Liver (tissue), 8 donors: ENCODE measurements at regions not wholly inside any gene's neighbourhood (a gene's known extent, or its start where the extent isn't known, plus 50 kb on each side); places are given as distances from the start of the nearest gene placed in this dataset.

ENCODE experiments used
- DNase-seq: peaks from one replicate; pipeline ENCODE4 v3.0.0-alpha.2; 2017; ENCODE audit warnings: low spot score
- H3K27ac ChIP-seq, 2 donors: one replicate each; pipeline ENCODE4 v1.7.0; 2013; ENCODE audit warnings: inconsistent platforms in 2 of 2, low read length in 2 of 2, control low read depth in 1 of 2, low read depth in 1 of 2, mild to moderate bottlenecking in 1 of 2
- H3K27me3 ChIP-seq, 4 donors: one replicate each; pipeline versions ENCODE4 v1.6.1 to v1.7.0; 2013; ENCODE audit warnings: low read length in 3 of 4, inconsistent platforms in 1 of 4, mild to moderate bottlenecking in 1 of 4, moderate library complexity in 1 of 4; ENCODE audit not compliant: control insufficient read depth in 4 of 4, insufficient read depth in 4 of 4
- H3K36me3 ChIP-seq, 4 donors: one replicate each; pipeline versions ENCODE4 v1.6.1 to v1.7.0; 2013; ENCODE audit warnings: low read length in 3 of 4, mild to moderate bottlenecking in 3 of 4, low read depth in 1 of 4, moderate library complexity in 1 of 4; ENCODE audit not compliant: control insufficient read depth in 4 of 4, insufficient read depth in 3 of 4
- H3K4me1 ChIP-seq, 4 donors: one replicate each; pipeline versions ENCODE4 v1.6.1 to v1.7.0; 2013; ENCODE audit warnings: low read length in 3 of 4, mild to moderate bottlenecking in 3 of 4, moderate library complexity in 1 of 4; ENCODE audit not compliant: control insufficient read depth in 4 of 4, insufficient read depth in 4 of 4
- H3K4me3 ChIP-seq, 3 donors: one replicate each; pipeline versions ENCODE4 v1.6.1 to v1.7.0; 2013; ENCODE audit warnings: low read length in 3 of 3, control low read depth in 1 of 3, low read depth in 1 of 3, mild to moderate bottlenecking in 1 of 3
- H3K9ac ChIP-seq, 2 donors: one replicate each; pipeline ENCODE4 v1.7.0; 2013; ENCODE audit warnings: low read length in 2 of 2, mild to moderate bottlenecking in 2 of 2, moderate library complexity in 2 of 2, control low read depth in 1 of 2, low read depth in 1 of 2
- H3K9me3 ChIP-seq, 4 donors: one replicate each; pipeline versions ENCODE4 v1.6.1 to v1.7.0; 2013; ENCODE audit warnings: low read length in 3 of 4; ENCODE audit not compliant: control insufficient read depth in 4 of 4
- EGR1 ChIP-seq, 2 donors: IDR thresholded peaks; 2 replicates each; pipeline ENCODE4 v1.6.1; 2016 to 2018; ENCODE audit warnings: antibody characterized with exemption in 2 of 2, low read depth in 2 of 2
- FOXA1 ChIP-seq: IDR thresholded peaks from 2 replicates; pipeline ENCODE4 v1.6.1; 2016; ENCODE audit warnings: antibody characterized with exemption
- FOXA2 ChIP-seq: IDR thresholded peaks from 2 replicates; pipeline ENCODE4 v1.6.1; 2016; ENCODE audit warnings: antibody characterized with exemption
- GABPA ChIP-seq, 2 donors: IDR thresholded peaks in 1 of 2; conservative IDR thresholded peaks in 1 of 2; 2 replicates each; pipeline ENCODE4 v1.6.1; 2016; ENCODE audit warnings: antibody characterized with exemption in 2 of 2, mild to moderate bottlenecking in 1 of 2, moderate library complexity in 1 of 2
- HNF4A ChIP-seq, 2 donors: conservative IDR thresholded peaks; 2 replicates each; pipeline ENCODE4 v1.6.1; 2016; ENCODE audit warnings: antibody characterized with exemption in 2 of 2, mild to moderate bottlenecking in 2 of 2
- HNF4G ChIP-seq: IDR thresholded peaks from 2 replicates; pipeline ENCODE4 v1.6.1; 2016; ENCODE audit warnings: antibody characterized with exemption
- JUND ChIP-seq, 2 donors: IDR thresholded peaks; 2 replicates each; pipeline ENCODE4 v1.6.1; 2016; ENCODE audit warnings: antibody characterized with exemption in 2 of 2
- MAX ChIP-seq: IDR thresholded peaks from 2 replicates; pipeline ENCODE4 v1.6.1; 2016; ENCODE audit warnings: antibody characterized with exemption
- NR2F2 ChIP-seq: IDR thresholded peaks from 2 replicates; pipeline ENCODE4 v1.6.1; 2016; ENCODE audit warnings: antibody characterized with exemption
- RAD21 ChIP-seq, 2 donors: IDR thresholded peaks; 2 replicates each; pipeline ENCODE4 v1.6.1; 2016; ENCODE audit warnings: antibody characterized with exemption in 2 of 2, mild to moderate bottlenecking in 2 of 2
- RXRA ChIP-seq, 2 donors: IDR thresholded peaks; 2 replicates each; pipeline ENCODE4 v1.6.1; 2017 to 2018; ENCODE audit warnings: antibody characterized with exemption in 2 of 2, mild to moderate bottlenecking in 1 of 2
- SP1 ChIP-seq: IDR thresholded peaks from 2 replicates; pipeline ENCODE4 v1.6.1; 2018; ENCODE audit warnings: antibody characterized with exemption, mild to moderate bottlenecking
- TAF1 ChIP-seq: conservative IDR thresholded peaks from 2 replicates; pipeline ENCODE4 v1.6.1; 2016; ENCODE audit warnings: antibody characterized with exemption, mild to moderate bottlenecking
- YY1 ChIP-seq: IDR thresholded peaks from 2 replicates; pipeline ENCODE4 v1.6.1; 2016; ENCODE audit warnings: antibody characterized with exemption, mild to moderate bottlenecking
- WGBS: extraction: QIAGEN DNeasy Blood & Tissue Kit; methylation state at CpG from one replicate; pipeline ENCODE4 v1.1.7; 2013; 5-methylcytosine and 5-hydroxymethylcytosine counted together
- TF ChIP-seq, protein P1 (sequence below): IDR thresholded peaks from 2 replicates; pipeline ENCODE4 v1.6.1; 2016; ENCODE audit warnings: antibody characterized with exemption
- TF ChIP-seq, protein P2 (sequence below): fragments of 150-350 bp; IDR thresholded peaks from 2 replicates; pipeline ENCODE4 v1.5.1; 2017; ENCODE audit warnings: improper control_type of control experiment, low read depth, low read length; ENCODE audit not compliant: missing input control
- TF ChIP-seq, protein P3 (sequence below): IDR thresholded peaks from 2 replicates; pipeline ENCODE4 v1.6.1; 2016; ENCODE audit warnings: antibody characterized with exemption
- TF ChIP-seq, protein P4 (sequence below): IDR thresholded peaks from 2 replicates; pipeline ENCODE4 v1.6.1; 2016; ENCODE audit warnings: antibody characterized with exemption, mild to moderate bottlenecking
- donor health status: healthy.
- donor health status: healthy.
- donor health status: healthy.
- donor health status: healthy.
- donor health status: healthy.

DNA sequence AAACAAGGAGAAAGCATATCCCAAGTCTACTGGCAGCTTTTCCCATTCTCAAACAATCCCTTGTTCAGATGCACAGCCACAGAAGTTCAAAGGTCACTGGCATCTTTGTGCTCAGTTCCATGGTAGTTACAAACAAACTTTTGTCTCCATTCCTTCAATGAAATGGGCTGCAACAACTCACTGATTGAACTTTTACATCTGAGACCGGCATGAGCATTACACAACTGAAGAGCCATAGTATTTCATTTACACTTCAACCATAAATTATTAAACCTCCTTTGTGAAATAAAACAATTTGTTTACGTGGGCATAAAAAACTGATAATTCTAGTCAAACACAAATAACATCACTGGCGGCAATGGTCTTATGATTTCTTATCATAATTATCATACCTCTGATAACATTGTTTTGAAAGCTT is 67.8 kb upstream of the ARHGAP32 start:
- no peaks in the 10 kb centered on the region for H3K36me3 ChIP-seq
- 57% methylated on average over 3 of the region's 3 CpGs for WGBS
- H3K27me3 ChIP-seq: no peaks in the 10 kb centered on the region
- H3K4me3 ChIP-seq: no peak overlapping the region
- no peak overlapping the region for H3K9ac ChIP-seq
- H3K27ac ChIP-seq: no peak overlapping the region
- H3K9me3 ChIP-seq: no peaks in the 10 kb centered on the region
- H3K4me1 ChIP-seq: peaks cover 1 to 16% (median 10%) of the 10 kb centered on the region in 4 donors
- DNase-seq: no peak
- TF ChIP-seq FOXA2 (no peak), YY1 (no peak), RXRA (IDR thresholded peaks at IDR 0.05) (peak in 1 of 2 donors; percentile 24), HNF4G (no peak), GABPA (IDR thresholded peaks at IDR 0.05 in 1 of 2, conservative IDR thresholded peaks at IDR 0.05 in 1 of 2) (no peak), RAD21 (IDR thresholded peaks at IDR 0.05) (peak in 1 of 2 donors; percentile 13), TAF1 (no peak), JUND (IDR thresholded peaks at IDR 0.05) (no peak), FOXA1 (no peak), MAX (no peak), NR2F2 (peak; percentile 45), SP1 (no peak), HNF4A (conservative IDR thresholded peaks at IDR 0.05) (peak; percentile 59 to 69)
- TF ChIP-seq, protein P1, sequence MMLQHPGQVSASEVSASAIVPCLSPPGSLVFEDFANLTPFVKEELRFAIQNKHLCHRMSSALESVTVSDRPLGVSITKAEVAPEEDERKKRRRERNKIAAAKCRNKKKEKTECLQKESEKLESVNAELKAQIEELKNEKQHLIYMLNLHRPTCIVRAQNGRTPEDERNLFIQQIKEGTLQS: no peak
- TF ChIP-seq, protein P2, sequence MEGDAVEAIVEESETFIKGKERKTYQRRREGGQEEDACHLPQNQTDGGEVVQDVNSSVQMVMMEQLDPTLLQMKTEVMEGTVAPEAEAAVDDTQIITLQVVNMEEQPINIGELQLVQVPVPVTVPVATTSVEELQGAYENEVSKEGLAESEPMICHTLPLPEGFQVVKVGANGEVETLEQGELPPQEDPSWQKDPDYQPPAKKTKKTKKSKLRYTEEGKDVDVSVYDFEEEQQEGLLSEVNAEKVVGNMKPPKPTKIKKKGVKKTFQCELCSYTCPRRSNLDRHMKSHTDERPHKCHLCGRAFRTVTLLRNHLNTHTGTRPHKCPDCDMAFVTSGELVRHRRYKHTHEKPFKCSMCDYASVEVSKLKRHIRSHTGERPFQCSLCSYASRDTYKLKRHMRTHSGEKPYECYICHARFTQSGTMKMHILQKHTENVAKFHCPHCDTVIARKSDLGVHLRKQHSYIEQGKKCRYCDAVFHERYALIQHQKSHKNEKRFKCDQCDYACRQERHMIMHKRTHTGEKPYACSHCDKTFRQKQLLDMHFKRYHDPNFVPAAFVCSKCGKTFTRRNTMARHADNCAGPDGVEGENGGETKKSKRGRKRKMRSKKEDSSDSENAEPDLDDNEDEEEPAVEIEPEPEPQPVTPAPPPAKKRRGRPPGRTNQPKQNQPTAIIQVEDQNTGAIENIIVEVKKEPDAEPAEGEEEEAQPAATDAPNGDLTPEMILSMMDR: no peak
- TF ChIP-seq, protein P3, sequence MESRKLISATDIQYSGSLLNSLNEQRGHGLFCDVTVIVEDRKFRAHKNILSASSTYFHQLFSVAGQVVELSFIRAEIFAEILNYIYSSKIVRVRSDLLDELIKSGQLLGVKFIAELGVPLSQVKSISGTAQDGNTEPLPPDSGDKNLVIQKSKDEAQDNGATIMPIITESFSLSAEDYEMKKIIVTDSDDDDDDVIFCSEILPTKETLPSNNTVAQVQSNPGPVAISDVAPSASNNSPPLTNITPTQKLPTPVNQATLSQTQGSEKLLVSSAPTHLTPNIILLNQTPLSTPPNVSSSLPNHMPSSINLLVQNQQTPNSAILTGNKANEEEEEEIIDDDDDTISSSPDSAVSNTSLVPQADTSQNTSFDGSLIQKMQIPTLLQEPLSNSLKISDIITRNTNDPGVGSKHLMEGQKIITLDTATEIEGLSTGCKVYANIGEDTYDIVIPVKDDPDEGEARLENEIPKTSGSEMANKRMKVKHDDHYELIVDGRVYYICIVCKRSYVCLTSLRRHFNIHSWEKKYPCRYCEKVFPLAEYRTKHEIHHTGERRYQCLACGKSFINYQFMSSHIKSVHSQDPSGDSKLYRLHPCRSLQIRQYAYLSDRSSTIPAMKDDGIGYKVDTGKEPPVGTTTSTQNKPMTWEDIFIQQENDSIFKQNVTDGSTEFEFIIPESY: no peak

DNA sequence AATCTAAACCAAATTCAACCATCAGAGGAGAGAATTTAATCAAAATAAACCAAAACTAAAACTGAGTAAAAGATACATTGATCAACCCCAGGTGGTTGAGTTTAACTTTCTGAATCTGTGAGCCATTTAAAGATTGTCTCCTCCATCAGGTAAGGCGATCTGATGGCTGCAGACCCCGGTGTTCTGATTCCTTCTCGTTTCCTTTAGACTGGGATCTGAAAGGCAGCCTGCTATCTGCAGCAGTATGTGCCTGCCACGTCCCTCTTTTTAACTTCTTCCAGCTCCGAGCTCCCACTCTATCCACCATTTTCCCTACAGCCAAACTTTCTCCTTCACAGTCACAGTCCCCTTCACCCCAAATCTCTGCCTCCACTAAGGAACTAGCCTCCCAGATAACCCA is 66.1 kb upstream of the ARHGAP32 start:
- Histone ChIP-seq H3K9ac (no peak overlapping the region), H3K4me1 (peaks cover 1 to 14% (median 10%) of the 10 kb centered on the region in 4 donors), H3K27me3 (no peaks in the 10 kb centered on the region), H3K9me3 (no peaks in the 10 kb centered on the region), H3K4me3 (no peak overlapping the region), H3K36me3 (no peaks in the 10 kb centered on the region), H3K27ac (no peak overlapping the region)
- TF ChIP-seq TAF1 (no peak), RAD21 (IDR thresholded peaks at IDR 0.05) (no peak), GABPA (IDR thresholded peaks at IDR 0.05 in 1 of 2, conservative IDR thresholded peaks at IDR 0.05 in 1 of 2) (no peak), JUND (IDR thresholded peaks at IDR 0.05) (no peak), MAX (no peak), RXRA (IDR thresholded peaks at IDR 0.05) (no peak), HNF4A (conservative IDR thresholded peaks at IDR 0.05) (no peak), YY1 (no peak), FOXA2 (no peak), SP1 (no peak), EGR1 (IDR thresholded peaks at IDR 0.05; ENCODE audit: low read depth in 2 of 2) (no peak)
- TF ChIP-seq, protein P1: no peak
- TF ChIP-seq, protein P4, sequence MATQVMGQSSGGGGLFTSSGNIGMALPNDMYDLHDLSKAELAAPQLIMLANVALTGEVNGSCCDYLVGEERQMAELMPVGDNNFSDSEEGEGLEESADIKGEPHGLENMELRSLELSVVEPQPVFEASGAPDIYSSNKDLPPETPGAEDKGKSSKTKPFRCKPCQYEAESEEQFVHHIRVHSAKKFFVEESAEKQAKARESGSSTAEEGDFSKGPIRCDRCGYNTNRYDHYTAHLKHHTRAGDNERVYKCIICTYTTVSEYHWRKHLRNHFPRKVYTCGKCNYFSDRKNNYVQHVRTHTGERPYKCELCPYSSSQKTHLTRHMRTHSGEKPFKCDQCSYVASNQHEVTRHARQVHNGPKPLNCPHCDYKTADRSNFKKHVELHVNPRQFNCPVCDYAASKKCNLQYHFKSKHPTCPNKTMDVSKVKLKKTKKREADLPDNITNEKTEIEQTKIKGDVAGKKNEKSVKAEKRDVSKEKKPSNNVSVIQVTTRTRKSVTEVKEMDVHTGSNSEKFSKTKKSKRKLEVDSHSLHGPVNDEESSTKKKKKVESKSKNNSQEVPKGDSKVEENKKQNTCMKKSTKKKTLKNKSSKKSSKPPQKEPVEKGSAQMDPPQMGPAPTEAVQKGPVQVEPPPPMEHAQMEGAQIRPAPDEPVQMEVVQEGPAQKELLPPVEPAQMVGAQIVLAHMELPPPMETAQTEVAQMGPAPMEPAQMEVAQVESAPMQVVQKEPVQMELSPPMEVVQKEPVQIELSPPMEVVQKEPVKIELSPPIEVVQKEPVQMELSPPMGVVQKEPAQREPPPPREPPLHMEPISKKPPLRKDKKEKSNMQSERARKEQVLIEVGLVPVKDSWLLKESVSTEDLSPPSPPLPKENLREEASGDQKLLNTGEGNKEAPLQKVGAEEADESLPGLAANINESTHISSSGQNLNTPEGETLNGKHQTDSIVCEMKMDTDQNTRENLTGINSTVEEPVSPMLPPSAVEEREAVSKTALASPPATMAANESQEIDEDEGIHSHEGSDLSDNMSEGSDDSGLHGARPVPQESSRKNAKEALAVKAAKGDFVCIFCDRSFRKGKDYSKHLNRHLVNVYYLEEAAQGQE: no peak
- TF ChIP-seq, protein P2: no peak
- no peak for DNase-seq
- 66% methylated on average over 5 of the region's 5 CpGs for WGBS
